CD4-positive, alpha-beta T cell treated with Interleukin-12 subunit alpha and Interleukin-12 subunit beta, for 1 hour (primary cell): ENCODE measurements at regions not wholly inside any gene's neighbourhood (a gene's known extent, or its start where the extent isn't known, plus 50 kb on each side); places are given as distances from the start of the nearest gene placed in this dataset.
"Not testable (repeated sequence)": the region's sequence is repeated elsewhere in the genome, so short reads cannot be mapped to it uniquely, and the experiment has no call there.

Experiments used
- DNase-seq: peaks from one replicate; pipeline ENCODE4 v3.0.0-alpha.2; 2020

DNA sequence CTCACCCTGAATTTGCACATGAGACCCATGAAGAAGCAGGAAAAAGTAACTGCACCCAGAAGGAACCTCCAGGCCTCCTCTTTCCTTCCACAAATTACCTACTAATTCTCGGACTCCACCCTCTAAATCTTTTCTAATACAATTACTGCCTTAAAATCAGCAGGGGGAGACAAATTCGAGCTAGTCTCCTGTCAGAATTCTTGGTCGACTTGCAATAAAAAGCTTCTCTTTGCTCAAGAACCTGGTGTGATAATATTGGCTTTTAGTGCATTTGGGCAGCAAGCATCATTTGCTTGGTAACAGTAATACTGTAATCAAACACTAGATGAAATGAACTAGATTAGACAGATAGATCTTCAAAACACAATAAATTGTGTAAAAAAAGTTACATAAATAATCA is 281.9 kb downstream of the RAP2B start:
- peak; percentile 4 for DNase-seq

- DNase-seq: no peak
Observed at GRCh38 chr3:153445817-153446216, 283.8 kb downstream of the RAP2B start.

GRCh38 chr3:153448151-153448829 is 286.3 kb downstream of the RAP2B start:
- DNase-seq: no peak

- DNase-seq: no peak
Observed at GRCh38 chr3:153456833-153457545, 295.0 kb downstream of the RAP2B start.

DNA sequence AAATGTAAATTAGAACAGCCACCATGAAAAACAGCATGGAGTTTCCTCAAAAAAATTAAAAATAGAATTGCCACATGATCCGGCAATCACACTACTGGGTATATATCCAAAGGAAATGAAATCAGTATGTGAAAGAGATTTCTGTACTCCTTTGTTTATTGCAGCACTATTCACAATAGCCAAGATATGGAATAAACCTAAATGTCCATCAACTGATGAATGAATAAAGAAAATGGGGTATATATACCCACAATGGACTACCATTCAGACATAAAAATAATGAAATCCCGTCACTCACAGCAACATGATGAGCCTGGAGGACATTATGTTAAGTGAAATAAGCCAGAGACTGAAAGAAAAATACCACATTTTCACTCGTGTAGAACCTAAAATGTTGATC is 296.9 kb downstream of the RAP2B start:
- DNase-seq: no peak

DNA sequence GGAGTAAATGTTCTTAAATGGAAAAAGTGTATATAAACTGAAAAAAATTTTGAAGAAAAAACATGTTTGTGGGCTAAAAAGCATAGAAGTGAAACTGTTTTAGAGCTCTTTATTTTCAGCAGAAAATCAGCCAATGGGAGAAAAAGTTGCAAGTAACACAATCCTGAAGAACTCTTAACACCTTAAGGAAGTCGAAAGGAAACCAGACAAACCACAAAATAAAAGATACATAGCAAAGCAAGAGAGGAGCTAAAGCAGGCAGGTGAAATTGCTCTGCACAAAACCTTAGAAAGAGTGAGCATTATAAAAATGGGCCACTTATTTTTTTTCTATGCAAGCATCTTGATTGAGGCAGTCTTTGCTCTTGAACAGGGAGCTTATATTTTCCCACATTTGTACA is 300.5 kb downstream of the RAP2B start:
- peak; percentile 23 for DNase-seq

DNA sequence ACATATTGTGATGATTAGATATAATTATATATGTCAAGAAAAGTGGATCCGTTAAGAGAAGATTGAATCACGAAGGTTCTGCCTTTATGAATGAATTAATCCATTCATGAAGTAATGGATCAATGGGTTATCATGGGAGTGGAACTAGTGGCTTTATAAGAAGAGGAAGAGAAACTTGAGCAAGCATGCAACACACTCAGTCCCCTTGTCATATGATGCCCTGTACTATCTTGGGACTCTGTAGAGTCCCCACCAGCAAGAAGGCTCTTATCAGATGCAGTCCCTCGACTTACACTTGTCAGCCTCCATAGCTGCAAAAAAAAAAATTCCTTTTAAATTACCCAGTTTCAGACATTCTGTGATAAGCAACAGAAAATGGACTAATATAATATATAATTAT is 301.9 kb downstream of the RAP2B start:
- no peak for DNase-seq

DNA sequence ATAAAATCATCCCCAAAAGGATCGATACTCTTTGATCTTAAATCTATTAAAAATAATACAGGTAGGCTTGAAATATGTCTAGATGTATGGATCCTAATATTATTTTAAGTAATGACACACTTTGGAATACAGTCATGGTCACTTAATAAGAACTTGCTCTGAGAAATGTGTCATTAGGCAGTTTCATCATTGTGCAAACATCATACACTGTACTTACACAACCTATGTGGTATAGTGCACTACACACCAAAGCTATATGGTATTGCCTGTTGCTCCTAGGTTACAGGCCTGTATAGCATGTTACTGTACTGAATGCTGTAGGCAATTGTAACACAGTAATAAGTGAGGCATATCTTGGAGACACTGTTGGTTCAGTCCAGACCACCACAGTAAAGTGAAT is 307.1 kb downstream of the RAP2B start:
- no peak for DNase-seq

GRCh38 chr3:153484842-153485241 is 322.8 kb downstream of the RAP2B start:
- no peak for DNase-seq

- DNase-seq: no peak
Observed at GRCh38 chr3:153495422-153495821, 333.4 kb downstream of the RAP2B start.

DNA sequence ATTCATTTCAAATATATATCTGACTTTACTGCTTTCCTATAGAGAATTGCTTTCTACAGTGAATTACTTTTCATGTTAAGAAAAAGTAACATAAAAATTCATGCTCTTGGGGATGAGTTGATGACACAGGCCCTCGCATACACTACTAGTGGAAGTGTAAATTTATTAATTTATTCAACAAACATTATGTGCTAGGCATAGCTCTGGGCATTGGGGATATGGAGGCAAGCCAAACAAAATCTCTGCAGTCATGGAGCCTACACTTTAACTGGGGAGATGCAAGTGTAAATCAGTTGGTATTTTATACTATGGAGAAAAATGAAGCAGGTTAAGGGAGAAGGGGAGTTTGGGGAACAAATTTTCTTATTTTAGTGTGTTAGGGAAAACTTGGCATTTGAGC is 340.7 kb downstream of the RAP2B start:
- no peak for DNase-seq

- no peak for DNase-seq
Observed at GRCh38 chr3:153503873-153504272, 341.8 kb downstream of the RAP2B start.

GRCh38 chr3:153506205-153506604 is 344.2 kb downstream of the RAP2B start:
- DNase-seq: not testable (repeated sequence)

GRCh38 chr3:153506686-153507085 is 344.7 kb downstream of the RAP2B start:
- not testable (repeated sequence) for DNase-seq

- peak; percentile 16 for DNase-seq
Observed at GRCh38 chr3:153513236-153513635, 351.2 kb downstream of the RAP2B start.

DNA sequence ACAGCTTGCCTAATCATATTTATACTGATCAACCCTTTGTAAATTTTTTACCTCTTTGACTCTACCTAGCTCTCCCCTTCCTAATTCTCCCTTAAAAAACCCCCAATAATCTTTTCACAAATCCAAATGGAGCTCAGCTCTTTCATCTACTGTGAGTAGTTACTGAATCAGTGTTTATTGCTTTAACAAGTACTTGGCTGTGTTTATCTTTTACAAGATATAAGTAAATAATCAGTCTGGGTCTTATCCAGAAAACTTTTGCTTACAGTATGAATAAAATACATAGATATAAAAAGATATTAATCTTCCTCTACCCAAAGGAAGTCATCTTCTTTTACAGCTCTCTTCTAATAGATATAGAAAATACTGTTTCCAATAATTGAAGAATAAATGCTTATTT is 366.4 kb downstream of the RAP2B start:
- no peak for DNase-seq

DNA sequence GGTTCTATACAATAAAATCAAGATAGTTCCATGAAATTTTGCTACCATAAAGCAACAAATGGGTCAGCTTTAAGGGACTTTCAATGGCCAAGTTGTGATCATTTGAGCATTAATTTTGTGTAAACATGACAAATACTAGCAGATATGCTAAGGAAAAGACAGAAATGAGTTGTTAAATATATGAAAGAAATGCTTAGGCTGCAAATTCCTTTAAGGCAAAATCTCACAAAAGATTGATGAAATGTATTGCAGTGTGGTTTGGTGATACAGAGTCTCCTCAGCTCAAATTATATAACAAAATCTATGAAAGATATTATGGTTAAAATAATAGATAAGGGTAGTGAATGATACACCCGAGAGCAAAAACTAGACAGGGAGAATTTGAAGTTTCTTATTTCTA is 377.2 kb downstream of the RAP2B start:
- no peak for DNase-seq

DNA sequence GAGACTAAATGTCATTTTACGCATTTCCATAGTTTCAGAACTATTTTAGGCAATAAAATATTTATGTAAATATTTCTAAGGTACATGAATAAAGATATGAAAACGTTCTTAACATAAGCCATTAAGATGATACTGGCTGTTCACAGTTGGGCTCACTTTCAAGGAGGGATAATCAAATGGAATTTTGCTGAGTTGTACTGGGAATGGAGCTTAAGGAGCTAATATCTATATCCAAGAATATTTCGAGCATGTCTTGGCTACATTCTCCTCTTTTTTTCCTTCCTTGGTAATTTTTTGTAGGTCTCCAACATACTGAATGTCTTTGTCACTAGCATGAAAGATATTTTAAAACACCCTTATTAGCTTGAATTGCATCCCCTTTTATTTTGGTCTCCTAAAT is 383.4 kb downstream of the RAP2B start:
- no peak for DNase-seq

DNA sequence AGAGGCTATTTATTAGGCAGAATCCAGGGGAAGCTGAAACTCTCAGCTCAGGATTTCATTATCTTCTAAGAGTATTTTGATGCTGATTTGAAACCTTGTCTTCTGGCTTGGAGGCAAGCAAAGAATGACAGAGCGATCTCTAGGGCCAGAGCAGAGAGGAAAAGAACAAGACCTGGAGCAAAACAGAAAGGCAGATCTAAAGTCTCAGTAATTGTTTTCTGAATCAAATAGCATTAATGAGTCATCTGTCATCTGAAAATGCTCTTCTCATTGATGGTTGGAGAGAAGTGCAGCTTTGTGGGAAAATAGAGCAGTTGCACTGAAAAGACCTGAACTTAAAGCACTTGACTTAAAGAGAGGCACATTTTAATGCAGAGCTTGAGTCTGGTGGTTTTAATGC is 385.9 kb downstream of the RAP2B start:
- no peak for DNase-seq

- not testable (repeated sequence) for DNase-seq
Observed at GRCh38 chr3:153549686-153550085, 387.7 kb downstream of the RAP2B start.

DNA sequence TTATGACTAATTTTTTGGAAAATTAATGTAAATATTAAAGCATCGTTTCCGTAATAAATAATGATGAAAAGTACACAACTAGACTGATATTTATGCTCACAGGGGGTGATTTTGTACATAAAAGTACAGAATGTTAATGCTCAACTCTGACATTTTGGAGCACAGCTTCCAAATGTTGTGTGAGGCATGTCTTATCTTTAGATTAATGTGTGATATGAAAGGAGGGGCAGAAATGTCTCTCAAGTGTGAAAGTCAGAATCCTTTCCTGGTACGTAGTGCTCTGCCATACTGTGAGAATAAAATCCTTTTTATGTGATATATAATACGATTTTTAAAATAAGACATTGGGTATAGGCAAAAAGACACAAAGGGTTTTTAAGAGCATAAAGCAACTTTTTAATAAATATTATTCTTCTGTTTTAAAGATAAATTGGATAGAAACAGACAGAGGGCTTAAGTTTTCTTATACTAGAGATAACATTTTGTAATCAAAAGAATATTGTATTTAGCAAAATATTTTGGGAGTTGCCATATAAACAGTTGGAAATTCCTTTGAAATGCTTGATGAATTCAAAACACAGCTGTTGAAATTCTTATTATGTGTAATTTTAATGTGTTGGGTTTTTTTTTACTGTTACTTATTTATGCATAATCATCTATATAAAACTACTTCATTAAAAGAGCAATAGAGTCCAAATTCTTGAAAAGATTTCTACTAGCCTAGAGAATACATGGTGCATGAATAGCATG is 389.7 kb downstream of the RAP2B start:
- DNase-seq: no peak

DNA sequence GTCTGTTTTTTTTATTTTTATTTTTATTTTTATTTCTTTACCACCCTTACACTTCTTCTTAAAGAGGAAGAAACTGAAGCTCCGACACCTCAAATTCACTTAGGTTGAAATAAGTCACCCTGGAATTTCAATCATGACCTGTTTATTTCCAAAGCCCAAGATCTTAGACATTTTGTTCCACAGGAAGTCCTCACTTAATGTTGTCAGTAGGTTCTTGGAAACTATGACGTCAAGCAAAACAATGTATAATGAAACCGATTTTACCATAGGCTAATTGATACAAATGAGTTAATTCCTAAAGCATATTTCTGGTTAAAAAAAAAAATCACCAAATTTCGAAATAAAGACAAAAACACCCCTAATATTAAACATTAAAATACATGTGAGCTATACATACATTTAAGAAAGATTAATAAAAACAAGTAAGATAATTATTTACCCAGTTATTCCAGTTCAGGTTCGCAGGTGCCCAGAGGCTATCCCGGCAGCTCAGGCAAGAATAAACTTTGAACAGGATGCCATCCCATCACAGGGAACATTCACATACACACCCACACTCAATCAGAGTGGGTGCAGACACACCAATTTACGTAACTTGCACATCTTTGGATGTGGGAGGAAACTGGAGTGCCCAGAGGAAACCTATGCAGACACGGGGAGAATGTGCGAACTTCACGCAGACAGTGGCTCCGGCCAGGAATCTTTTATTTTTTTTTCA is 391.0 kb downstream of the RAP2B start:
- no peak for DNase-seq

- DNase-seq: no peak
Observed at GRCh38 chr3:153553605-153553945, 391.5 kb downstream of the RAP2B start.

GRCh38 chr3:153555919-153556318 is 393.9 kb downstream of the RAP2B start:
- no peak for DNase-seq
